ENCODE measurements at regions not wholly inside any gene's neighbourhood (a gene's known extent, or its start where the extent isn't known, plus 50 kb on each side); places are given as distances from the start of the nearest gene placed in this dataset.

DNA sequence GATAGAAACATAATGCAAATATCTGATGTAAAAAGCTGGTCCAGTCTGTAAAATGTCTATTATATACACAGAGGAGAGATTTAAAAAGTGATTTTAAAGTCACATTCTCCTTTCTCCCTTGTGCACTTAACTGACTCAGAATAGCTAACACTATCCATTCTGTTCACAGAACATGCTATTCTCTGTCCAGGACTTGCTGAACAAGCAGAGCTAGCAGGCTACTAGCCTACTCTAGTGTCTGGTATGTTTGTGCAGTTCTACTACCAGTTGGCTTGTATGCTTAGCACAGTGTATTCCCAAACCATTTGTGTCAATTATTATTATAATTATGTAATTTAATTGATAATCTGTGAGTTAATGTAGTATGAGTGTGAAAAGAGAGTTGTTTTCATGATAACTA lies 161.7 kb upstream of the NUDT12 start:
- no peaks in the 10 kb centered on the region for H3K27me3 Mint-ChIP-seq
- Histone ChIP-seq H3K9me3 (ENCODE audit: control extremely low read depth in 1 of 3, control insufficient read depth in 2 of 3, insufficient read depth in 1 of 3, low read length in 2 of 3) (peaks cover 0 to 9% (median 6%) of the 10 kb centered on the region in 3 donors), H3K27me3 (replicated peaks in 1 of 4; ENCODE audit: control extremely low read depth in 1 of 4, control insufficient read depth in 3 of 4, insufficient read depth in 4 of 4, low read length in 3 of 4) (no peaks in the 10 kb centered on the region), H3K4me2 (replicated peaks; ENCODE audit: low read depth, low read length, poor library complexity, severe bottlenecking) (no peak overlapping the region), H4K20me1 (ENCODE audit: control insufficient read depth, insufficient read depth, low read length, poor library complexity, severe bottlenecking) (no peaks in the 10 kb centered on the region), H3K36me3 (replicated peaks in 1 of 2; ENCODE audit: control extremely low read depth in 1 of 2, control insufficient read depth in 1 of 2, extremely low read depth in 1 of 2, insufficient read depth in 2 of 2, low read length in 1 of 2) (no peaks in the 10 kb centered on the region), H3K9ac (ENCODE audit: low read length) (no peak overlapping the region), H3K4me1 (ENCODE audit: control insufficient read depth in 2 of 2, insufficient read depth in 2 of 2, low read length in 2 of 2) (no peaks in the 10 kb centered on the region), H3K27ac (ENCODE audit: low read length in 2 of 2) (no peak overlapping the region), H3K79me2 (ENCODE audit: control insufficient read depth, insufficient read depth, low read length) (no peaks in the 10 kb centered on the region), H3K4me3 (ENCODE audit: control extremely low read depth in 1 of 5, extremely low read depth in 1 of 5, insufficient read depth in 1 of 5, low read depth in 2 of 5, low read length in 4 of 5) (no peak overlapping the region), H2AFZ (ENCODE audit: insufficient read depth, low read depth, low read length, poor library complexity, severe bottlenecking) (no peak overlapping the region)
- peaks cover 12% of the 10 kb centered on the region for H3K9me3 Mint-ChIP-seq (ENCODE audit: insufficient read depth)
- no peak overlapping the region for H3K27ac Mint-ChIP-seq
- ChIA-PET CTCF (no interaction called here), POLR2A (no interaction called here)
- no peak for TF ChIP-seq EZH2 (IDR thresholded peaks at IDR 0.05; ENCODE audit: borderline replicate concordance, insufficient read depth, low read depth, low read length, poor library complexity, severe bottlenecking)
- TF ChIP-seq, protein P1, sequence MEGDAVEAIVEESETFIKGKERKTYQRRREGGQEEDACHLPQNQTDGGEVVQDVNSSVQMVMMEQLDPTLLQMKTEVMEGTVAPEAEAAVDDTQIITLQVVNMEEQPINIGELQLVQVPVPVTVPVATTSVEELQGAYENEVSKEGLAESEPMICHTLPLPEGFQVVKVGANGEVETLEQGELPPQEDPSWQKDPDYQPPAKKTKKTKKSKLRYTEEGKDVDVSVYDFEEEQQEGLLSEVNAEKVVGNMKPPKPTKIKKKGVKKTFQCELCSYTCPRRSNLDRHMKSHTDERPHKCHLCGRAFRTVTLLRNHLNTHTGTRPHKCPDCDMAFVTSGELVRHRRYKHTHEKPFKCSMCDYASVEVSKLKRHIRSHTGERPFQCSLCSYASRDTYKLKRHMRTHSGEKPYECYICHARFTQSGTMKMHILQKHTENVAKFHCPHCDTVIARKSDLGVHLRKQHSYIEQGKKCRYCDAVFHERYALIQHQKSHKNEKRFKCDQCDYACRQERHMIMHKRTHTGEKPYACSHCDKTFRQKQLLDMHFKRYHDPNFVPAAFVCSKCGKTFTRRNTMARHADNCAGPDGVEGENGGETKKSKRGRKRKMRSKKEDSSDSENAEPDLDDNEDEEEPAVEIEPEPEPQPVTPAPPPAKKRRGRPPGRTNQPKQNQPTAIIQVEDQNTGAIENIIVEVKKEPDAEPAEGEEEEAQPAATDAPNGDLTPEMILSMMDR (IDR thresholded peaks at IDR 0.05) = no peak
- no peaks in the 10 kb centered on the region for H3K4me1 Mint-ChIP-seq
- DNase-seq (no peak), ATAC-seq (ENCODE audit: low read depth) (no peak)
- no peak overlapping the region for H3K4me3 Mint-ChIP-seq
- intact Hi-C loops (cut with micrococcal nuclease) = no loop called here

DNA sequence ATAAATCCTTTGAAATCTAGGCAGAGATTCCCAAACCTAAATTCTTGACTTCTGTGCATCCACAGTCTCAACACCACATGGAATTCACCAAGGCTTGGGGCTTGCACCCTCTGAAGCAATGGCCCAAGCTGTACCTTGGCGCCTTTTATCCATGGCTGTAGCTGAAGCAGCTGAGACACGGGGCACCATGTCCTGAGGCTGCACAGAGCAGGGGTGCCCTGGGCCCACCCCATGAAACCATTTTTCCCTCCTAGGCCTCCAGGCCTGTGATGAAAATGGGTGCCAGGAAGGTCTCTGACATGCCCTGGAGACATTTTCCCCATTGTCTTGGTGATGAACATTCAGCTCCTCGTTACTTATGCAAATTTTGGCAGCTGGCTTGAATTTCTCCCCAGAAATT lies 158.6 kb upstream of the NUDT12 start:
- Histone ChIP-seq H3K4me1 (ENCODE audit: control insufficient read depth in 2 of 2, insufficient read depth in 2 of 2, low read length in 2 of 2) (no peaks in the 10 kb centered on the region), H3K9ac (ENCODE audit: low read length) (no peak overlapping the region), H2AFZ (ENCODE audit: insufficient read depth, low read depth, low read length, poor library complexity, severe bottlenecking) (no peak overlapping the region), H3K27me3 (replicated peaks in 1 of 4; ENCODE audit: control extremely low read depth in 1 of 4, control insufficient read depth in 3 of 4, insufficient read depth in 4 of 4, low read length in 3 of 4) (no peaks in the 10 kb centered on the region), H3K9me3 (ENCODE audit: control extremely low read depth in 1 of 3, control insufficient read depth in 2 of 3, insufficient read depth in 1 of 3, low read length in 2 of 3) (peaks cover 0 to 9% (median 6%) of the 10 kb centered on the region in 3 donors), H3K36me3 (replicated peaks in 1 of 2; ENCODE audit: control extremely low read depth in 1 of 2, control insufficient read depth in 1 of 2, extremely low read depth in 1 of 2, insufficient read depth in 2 of 2, low read length in 1 of 2) (no peaks in the 10 kb centered on the region), H3K4me2 (replicated peaks; ENCODE audit: low read depth, low read length, poor library complexity, severe bottlenecking) (no peak overlapping the region), H3K4me3 (ENCODE audit: control extremely low read depth in 1 of 5, extremely low read depth in 1 of 5, insufficient read depth in 1 of 5, low read depth in 2 of 5, low read length in 4 of 5) (no peak overlapping the region), H3K79me2 (ENCODE audit: control insufficient read depth, insufficient read depth, low read length) (no peaks in the 10 kb centered on the region), H4K20me1 (ENCODE audit: control insufficient read depth, insufficient read depth, low read length, poor library complexity, severe bottlenecking) (no peaks in the 10 kb centered on the region), H3K27ac (ENCODE audit: low read length in 2 of 2) (no peak overlapping the region)
- ChIA-PET POLR2A (no interaction called here), CTCF (no interaction called here)
- Mint-ChIP-seq H3K4me3 (no peak overlapping the region), H3K4me1 (no peaks in the 10 kb centered on the region), H3K9me3 (ENCODE audit: insufficient read depth) (peaks cover 12% of the 10 kb centered on the region), H3K27me3 (no peaks in the 10 kb centered on the region), H3K27ac (no peak overlapping the region)
- intact Hi-C loops (cut with micrococcal nuclease) = no loop called here
- WGBS (ENCODE audit: insufficient coverage) = 83% methylated on average over 2 of the region's 3 CpGs
- no peak for TF ChIP-seq EZH2 (IDR thresholded peaks at IDR 0.05; ENCODE audit: borderline replicate concordance, insufficient read depth, low read depth, low read length, poor library complexity, severe bottlenecking)
- TF ChIP-seq, protein P1 (IDR thresholded peaks at IDR 0.05) = no peak
- ATAC-seq (ENCODE audit: low read depth) (no peak), DNase-seq (no peak)
